Forelimb muscle (tissue), 1 donor: ENCODE measurements at regions not wholly inside any gene's neighbourhood (a gene's known extent, or its start where the extent isn't known, plus 50 kb on each side); places are given as distances from the start of the nearest gene placed in this dataset.

Experiments
- DNase-seq: peaks from one replicate; pipeline ENCODE4 v3.0.0-alpha.2; 2013; ENCODE audit warnings: low read depth

DNA sequence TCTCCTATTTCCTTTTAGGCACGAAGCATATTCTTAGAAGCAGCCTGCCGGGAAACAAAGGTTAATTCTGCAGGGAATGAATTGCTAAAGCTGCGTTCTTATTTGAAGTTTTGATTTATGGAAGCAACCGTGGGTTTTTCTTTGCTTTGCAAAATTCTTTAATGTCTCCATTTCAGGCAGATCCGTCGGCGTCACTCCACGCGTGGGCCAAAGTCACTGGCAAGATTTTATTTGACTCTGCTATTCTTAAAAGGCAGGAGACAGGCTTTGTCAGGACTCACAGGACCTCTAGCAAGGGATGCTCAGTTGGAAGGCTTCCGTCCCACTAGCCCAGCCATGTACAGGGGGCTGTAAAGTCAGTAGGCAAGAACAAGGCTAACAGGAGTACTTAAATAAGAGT lies 387.3 kb upstream of the XYLT1 start:
- DNase-seq: no peak

DNA sequence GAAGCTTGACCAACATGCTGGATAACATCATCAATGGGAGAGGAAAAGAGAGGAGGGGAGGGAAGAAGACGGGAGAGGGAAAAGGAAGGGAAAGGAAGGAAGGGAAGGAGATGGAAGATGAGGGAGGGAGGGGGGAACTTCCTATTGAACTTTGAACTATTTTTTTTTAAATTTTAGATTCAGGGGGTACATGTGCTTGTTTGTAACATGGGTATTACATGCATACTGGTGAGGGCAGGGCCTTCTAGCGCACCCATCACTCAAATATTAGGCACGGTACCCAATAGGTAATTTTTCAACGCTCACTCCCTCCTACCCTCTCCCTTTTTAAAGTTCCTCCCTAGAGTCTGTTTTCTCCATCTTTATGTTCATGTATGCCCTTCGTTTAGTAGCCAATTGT lies 383.2 kb upstream of the XYLT1 start:
- no peak for DNase-seq

DNA sequence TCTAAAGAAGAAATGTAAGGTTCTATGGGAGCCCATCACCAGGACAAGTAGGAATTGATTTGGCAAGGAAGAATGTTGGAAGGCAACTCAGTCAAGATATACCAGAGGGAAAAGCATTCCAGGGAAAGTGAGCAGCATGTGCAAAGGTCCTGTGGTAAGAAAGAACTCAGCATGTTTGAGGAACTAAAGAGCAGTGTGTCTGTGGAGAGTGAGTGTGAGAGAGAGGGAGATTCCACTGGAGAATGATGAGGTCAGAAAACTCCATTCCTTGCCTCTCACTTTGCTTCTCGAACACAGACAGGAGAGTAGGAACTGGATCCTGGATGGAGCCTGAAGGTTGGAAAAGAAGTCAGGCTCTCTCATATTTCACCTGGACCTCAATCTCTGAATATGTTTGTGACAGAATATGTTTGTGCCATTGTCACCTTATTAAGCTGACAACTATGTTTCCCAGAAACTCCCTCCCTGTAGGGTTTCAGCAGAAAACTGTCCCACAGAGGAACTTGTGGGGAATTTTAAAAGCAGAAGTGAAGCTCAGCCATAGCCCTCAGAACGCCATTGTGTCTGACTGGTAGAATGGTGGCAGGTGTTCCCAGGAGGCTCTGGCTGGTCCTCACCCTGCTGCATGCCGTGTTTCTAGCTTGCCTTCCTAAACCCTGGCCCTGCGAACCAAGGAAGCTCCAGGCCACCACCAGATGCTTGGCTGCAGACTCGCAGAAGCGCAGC lies 382.4 kb upstream of the XYLT1 start:
- no peak for DNase-seq

DNA sequence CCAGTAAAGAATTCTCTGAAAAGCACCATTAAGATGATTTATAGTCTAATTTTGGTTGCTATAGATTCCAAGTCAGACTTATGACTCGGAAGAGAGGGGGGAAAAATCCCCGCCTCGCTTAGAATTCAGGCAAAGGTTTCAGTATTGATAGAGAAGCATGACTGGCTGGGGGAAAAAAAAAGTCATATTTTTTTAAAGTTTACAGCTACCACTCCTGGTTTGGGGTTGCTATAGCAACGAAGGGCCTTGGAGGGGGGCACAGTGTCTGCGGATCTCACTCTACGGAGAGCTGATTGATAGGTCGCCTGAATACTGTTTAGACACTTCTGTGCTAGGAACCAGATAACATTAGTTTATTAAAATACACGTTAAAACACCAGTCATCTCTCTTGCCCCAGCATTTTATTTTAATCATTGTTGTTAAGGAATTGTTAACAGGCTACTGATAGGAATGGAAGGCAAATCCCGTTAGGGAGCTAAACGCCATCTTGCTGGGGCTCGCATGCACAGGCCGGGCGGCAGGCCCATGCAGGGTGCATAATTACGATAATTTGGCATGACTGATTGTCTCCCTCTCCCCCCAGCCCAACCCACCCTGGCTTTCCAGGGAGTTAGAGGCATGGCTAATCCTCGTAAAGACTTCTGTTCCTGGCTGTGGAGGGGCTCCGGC lies 380.0 kb upstream of the XYLT1 start:
- DNase-seq: no peak

DNA sequence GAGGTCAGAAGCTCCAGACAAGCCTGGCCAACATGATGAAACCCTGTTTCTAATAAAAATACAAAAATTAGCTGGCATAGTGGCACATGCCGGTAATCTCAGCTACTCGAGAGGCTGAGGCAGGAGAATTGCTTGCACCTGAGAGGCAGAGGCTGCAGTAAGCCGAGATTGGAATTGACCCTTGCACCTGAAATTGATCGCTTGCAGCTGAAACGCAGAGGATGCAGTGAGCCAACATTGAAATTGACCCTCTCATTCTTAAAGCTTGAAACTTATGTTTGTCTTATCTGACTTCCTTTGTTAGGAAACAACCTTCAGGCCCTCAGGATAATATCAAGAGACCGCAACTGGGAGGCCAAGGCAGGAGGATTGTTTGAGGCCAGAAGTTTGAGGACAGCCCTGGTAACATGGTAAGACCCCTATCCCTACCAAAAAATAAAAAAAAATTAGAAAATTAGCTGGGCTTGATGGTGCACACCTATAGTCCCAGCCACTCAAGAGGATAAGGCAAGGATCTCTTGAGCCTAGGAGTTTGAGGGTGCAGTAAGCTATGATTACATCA lies 376.6 kb upstream of the XYLT1 start:
- no peak for DNase-seq

DNA sequence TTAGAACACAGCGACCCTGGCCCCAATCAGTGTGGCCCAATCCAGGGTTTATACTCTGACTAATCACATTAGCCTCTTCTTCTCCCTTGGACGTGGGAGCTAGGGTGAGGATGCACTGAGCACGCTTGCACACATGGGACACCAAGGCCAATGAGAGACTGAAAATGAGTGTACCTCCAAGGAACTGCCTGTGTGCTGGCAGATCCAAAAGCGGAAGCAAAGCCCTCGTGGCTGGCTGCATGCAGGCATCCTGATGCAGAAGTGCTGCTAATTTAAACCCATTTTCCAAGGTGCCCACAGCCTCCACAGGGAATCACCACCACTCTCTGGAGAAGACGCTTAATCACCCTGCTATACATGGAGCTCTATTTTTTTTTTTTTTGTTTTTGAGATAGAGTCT lies 375.3 kb upstream of the XYLT1 start:
- no peak for DNase-seq

DNA sequence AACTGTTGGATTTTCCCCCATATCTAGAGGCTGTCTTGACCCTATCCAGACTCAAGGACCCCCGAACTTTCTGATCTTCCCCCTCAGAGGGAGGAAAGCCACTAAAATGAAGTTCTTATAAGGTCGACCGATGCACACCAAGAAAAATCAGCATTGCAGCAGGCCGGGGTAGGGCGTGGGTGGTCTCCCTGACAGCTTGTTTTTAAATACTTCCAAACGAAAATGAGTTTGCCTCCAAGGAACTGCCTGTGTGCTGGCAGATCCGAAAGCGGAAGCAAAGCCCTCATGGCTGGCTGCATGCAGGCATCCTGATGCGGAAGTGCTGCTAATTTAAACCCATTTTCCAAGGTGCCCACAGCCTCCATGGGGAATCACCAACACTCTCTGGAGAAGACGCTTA lies 374.3 kb upstream of the XYLT1 start:
- no peak for DNase-seq

DNA sequence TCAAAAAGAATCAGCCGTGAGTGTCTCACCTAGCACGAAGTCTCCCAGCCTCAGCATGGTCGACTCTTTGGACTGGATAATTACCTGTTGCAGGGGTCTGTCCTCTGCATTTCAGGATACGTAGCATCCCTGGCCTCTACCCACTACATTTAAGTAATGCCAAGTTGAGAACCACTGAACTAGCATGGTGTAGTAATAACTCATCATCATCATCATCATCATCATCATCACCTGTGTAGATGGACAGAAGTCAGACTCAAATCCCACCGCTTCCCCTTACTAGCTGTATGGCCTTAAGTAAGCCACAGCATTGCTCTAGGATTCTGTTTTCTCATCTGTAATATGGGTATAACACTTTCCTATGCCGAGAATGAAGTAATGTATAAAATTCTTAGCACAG lies 373.1 kb upstream of the XYLT1 start:
- DNase-seq: no peak

DNA sequence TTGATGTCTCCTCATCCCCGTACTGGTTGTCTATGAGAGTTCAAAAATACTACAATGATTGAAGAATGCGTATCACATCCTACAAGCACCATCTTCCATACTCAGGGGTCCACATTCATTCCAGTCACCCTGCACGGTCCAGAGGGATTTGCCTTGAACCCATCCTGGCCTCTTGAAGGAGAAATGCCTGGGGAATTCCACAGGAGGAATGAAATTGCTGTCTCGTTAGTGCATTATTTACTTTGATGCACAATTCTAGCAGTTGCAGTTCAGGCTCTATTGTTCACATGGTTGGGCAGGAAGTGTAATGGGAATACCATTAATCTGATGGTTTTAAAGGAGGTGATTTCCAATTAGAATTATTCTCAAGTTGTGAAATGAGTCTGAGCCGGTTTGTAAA lies 369.1 kb upstream of the XYLT1 start:
- DNase-seq: no peak

DNA sequence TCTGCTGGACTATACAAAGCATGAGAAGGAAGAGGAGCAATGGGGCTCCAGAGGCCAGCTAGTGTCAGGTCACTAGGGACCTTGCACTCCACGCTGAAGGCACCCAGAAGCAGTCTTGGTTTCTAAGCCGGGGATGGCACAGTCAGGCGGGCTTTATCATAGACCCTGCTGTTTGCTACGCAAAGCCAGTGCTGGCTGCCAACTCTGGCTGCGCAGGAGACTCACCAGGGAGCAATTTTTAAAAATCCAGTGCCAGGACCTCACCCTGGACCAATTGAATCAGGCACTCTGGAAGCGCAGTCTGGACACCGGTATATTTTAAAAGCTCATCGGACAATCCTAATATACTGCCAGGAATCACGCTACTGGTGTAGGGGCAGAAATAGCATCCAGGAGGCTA lies 368.5 kb upstream of the XYLT1 start:
- DNase-seq: no peak

DNA sequence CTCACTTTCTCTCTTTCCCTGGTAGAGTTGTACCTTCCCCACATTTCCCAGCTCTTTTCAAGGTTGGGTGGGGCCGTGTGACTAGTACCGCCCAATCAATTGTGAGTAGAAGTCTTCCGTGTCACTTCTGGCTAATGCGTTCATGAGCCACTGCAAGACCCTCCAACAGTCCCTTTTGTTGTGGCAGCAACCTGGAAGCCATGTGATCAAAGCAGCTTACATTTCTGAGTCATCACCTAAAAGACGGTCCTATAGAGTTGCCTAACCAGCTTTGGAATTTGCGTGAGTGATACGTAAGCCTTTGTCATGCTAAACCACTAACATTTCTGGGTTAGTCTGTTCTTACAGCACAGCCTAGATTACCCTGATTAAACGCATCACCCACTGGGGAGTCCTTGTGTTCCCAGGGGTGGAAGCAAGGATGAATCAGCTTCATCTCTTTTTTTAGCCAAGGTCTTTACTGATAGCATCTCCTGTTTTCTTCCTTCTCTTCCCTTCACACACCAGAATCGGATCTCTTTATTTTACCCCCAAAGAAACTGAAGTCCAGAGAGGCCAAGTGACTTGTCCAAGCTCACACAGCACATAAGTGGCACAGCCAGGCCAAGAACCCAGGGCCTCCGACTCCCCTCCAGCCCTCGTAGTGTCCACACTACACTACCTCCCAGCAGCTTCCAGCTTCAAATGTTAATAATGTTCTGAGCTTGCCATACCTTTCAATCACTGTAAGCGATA lies 366.3 kb upstream of the XYLT1 start:
- no peak for DNase-seq

DNA sequence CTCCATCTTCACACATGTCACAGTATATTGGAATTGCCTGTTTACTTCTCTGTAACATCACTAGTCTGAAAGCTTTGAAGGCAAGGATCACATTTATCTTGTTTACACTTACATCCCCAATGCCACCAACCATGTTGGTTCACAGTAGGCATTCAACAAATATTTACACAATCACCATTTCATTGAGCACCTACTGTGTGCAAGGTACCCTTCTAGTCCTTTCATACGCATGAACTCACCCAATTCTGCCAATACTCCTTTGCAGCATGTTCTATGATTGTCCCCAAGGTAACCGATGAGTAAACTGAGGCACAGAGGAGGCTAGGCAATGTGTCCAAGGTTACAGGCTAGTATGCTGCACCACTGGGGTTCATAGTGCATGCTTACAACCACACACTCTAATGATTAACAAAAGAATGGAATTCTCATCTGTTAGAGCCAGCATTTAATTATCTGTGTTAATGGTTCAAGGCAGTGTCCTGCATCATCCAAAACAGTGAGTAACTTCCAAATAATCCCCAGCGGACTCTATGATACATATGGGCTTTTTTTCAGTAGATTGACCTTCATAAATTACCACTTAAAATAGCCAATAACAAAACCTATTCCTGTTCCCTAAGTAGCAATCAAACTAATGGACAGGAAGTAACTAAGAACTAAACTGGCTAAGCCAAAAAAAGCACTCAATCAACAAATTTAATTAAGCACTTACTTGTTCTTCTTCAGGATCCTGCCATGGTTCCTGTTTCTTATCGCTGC lies 364.5 kb upstream of the XYLT1 start:
- DNase-seq: no peak

DNA sequence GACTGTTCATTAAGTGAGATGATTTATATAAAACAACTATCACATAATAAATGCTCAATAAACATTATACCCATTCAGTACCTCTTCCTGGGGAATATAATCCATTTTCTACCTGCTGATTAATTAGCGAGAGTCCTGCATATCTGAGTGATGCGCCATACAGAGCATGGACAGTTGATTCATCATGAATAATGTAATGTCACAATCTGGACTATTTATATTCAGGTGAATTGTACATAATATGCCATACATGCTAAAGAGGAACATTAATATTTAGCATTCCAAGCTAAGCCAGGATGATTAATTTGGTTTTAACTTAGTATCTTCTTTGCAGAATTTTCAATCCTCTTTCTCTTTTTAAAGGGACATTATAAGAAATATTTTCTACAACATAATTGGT lies 362.0 kb upstream of the XYLT1 start:
- no peak for DNase-seq

DNA sequence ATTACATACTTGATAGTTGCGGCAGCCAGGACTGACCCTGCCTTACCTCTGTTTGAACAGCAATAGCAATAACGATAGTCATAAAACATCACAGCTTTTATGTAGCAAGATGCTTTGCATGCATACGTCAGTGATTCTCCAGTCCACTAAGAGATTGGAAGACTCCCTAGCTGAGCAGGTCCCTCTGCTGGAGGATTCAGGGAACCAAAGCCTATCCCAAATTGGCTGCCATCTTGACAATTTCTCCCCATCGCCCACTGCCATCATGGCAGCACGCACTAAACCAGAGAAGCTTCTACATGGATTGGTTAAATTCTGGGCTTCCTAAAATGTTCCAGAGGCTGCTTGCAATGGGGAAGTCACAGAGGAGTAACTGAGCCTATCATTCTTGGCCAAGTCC lies 360.6 kb upstream of the XYLT1 start:
- no peak for DNase-seq

DNA sequence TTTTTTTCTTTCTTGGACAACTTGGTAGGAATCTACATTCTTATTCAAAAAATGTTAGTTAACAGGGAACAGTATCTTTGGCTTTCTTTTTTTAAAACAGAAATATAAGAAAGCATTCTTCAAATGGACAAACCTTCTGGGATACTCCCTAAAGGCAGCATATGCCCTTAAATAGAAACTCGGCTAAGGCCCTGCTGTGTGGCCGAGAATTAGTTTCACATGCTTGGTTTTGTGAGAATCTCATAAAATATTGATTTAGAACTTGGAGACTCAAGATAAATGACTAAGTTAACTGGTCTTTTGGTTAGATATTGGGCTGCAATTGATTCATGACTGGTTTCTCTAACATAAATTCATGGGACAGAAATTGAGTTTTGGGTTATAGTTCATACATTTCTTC lies 359.9 kb upstream of the XYLT1 start:
- DNase-seq: no peak

DNA sequence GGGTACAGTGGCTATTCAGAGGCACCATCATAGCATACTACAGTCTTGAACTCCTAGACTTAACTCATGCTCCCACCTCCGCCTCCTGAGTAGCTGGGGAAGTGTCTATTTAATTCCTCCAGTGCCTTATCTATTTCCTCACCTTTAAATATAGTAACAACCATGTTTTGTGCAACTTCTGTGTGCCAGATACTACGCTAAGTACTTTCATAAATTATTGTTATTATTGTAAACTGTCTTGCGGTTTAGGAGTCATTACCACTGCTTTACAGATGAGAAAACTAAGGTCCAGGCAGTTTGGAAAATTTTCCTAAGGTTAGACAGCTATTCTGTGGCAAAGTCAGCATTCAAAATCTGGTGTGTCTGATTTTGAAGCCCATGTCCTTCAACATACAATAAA lies 359.1 kb upstream of the XYLT1 start:
- DNase-seq: no peak

DNA sequence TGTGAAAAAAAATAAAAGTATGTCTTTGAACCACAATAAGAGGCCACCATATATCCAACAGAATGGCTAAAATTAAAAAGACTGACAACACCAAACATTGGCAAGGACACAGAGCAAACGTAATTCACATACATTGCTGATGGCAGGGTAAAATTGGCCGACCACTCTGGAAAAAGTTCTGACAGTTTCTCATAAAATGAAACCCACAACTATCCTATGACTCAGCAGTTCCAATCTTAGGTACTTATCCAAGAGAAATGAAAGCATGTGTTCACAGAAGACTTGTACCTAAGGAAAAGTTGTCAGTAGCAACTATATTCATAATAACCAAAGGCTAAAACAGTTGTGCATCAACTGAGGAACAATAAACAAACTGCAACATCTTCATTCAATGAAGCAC lies 357.3 kb upstream of the XYLT1 start:
- no peak for DNase-seq

DNA sequence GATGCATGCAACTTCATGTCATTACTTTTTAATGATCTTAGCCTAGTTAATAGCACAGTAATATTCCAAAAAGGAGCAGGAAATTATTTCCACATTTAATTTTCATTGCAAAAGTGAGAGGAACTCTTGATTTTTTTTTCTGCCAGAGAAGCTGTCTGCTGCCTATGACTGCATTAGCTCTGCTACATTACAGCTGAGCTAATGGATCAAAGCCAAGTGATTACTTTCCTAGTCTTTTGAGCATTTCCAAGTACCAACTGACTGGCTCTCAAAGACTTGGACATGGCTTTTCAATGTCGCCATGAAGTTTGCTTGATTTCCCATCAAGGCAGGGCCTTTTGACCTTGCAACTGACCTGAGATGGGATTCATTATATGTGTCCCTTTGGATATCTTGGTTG lies 356.6 kb upstream of the XYLT1 start:
- DNase-seq: no peak

DNA sequence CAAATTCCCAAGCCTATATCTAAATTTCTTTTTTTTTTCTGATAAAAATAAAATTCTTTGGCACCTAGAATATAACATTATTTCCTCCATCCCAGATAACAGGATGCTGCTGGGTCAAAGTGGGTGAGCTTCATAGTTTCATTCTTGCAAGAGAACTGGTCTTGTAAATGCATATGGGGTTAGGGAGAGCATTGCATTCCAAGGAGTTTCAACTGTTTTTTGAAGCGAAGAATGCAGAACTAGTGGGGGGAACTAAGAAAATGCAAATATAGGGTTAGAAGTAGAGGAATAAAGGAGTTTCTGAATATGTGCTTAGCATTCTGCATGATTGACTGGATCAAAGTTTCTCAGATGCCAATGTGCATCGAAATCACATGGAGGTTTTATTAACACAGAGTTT lies 347.2 kb upstream of the XYLT1 start:
- DNase-seq: no peak

DNA sequence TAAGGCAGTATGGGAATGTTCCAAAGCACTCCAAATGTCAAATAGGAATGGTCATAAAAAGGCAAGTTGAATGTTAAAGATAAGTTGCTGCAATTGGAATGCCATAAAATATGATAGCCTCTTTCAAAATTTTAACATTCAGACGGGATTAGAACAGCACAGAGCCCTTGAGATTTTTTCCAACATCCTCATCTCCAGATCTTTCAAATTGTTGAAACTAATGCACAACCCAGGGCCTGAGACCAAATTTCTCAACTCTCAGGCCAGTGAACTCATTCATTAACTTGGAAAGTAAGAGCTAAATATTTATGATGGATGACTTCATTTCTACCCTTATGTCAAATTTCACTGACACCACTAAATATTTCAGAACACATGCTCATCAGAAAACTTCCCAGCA lies 346.5 kb upstream of the XYLT1 start:
- no peak for DNase-seq

DNA sequence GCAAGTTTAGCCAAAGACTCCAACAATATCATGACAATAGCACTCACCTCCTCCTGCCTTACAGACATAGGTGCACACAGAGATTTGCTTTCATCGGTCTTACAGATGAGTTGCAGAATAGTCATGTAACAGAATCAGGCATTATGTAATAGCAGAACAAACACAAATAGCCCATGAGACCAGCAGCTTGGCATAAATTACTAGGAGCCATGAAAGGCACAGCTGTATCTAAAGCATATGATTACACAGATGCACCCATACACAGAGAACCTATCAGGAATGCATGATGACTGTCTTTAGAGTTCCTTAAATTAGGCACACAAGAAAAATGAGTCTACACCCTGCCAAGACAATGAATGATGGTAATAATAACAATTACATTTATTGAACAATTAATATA lies 342.0 kb upstream of the XYLT1 start:
- no peak for DNase-seq

DNA sequence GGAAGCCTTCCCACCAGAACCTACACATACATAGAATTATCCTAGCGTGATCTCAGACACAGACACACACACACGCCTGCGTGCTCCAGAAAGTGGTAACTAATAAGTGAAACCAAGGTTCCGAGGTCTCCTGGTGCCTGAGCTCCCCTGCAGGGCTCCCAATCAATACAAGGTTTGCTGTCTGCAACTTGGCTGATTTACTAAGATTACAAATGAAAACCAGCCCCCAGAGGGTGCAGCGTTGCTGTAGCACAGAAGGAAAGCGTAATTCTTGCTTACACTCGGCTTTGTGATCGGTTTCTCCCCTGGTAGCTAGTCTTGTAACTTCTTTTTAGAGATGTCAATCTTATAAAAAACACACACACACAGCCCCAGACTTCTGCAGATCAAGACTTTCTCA lies 334.1 kb upstream of the XYLT1 start:
- no peak for DNase-seq
